OCI-LY7 (cell line): ENCODE measurements at regions not wholly inside any gene's neighbourhood (a gene's known extent, or its start where the extent isn't known, plus 50 kb on each side); places are given as distances from the start of the nearest gene placed in this dataset.

Experiments
- BruUV-seq: library from RNA; stranded (reverse); fragments of 400-500 nt; replicated peaks from 2 replicates; lab custom pipeline; 2021; lab: Mats Ljungman, UMichigan
- CTCF ChIA-PET: fragments of 300-600 bp; sonication (Branson Sonifier 250); formaldehyde crosslinking; loops from one replicate; lab custom pipeline; 2022; ENCODE audit warnings: antibody characterized with exemption; ENCODE audit not compliant: unreplicated experiment; lab: Charles Lee
- POLR2A ChIA-PET: fragments of 300-600 bp; sonication (Branson Sonifier 250); formaldehyde crosslinking; loops from one replicate; lab custom pipeline; 2022; ENCODE audit warnings: antibody characterized with exemption; lab: Charles Lee
- DNase-seq: peaks from one replicate; pipeline ENCODE4 v3.0.0-alpha.2; 2015; ENCODE audit warnings: low spot score
- H2AFZ ChIP-seq: fragments of 200-600 bp; sonication (generic), shearing (Covaris generic); 2 replicates; pipeline ENCODE4 v1.6.1; 2014; ENCODE audit warnings: mild to moderate bottlenecking, antibody characterized with exemption, low read length, moderate library complexity
- H3K27ac ChIP-seq: fragments of 200-600 bp; sonication (generic); 2 replicates; pipeline ENCODE4 v1.5.1; 2014; ENCODE audit warnings: mixed run types, low read depth, mild to moderate bottlenecking, moderate library complexity, low read length, inconsistent platforms; ENCODE audit not compliant: poor library complexity, severe bottlenecking
- H3K36me3 ChIP-seq: fragments of 200-600 bp; sonication (generic); 2 replicates; pipeline ENCODE4 v1.6.1; 2014; ENCODE audit warnings: mild to moderate bottlenecking, antibody characterized with exemption, low read length, moderate library complexity, mixed read lengths; ENCODE audit not compliant: insufficient read depth
- H3K4me1 ChIP-seq: fragments of 200-600 bp; sonication (generic); 2 replicates; pipeline ENCODE4 v1.5.1; 2014; ENCODE audit warnings: mild to moderate bottlenecking, low read length; ENCODE audit not compliant: insufficient read depth, poor library complexity, severe bottlenecking
- H3K4me2 ChIP-seq: fragments of 200-600 bp; sonication (generic); 2 replicates; pipeline ENCODE4 v1.6.1; 2014; ENCODE audit warnings: mild to moderate bottlenecking, low read length
- H3K4me3 ChIP-seq: fragments of 200-600 bp; sonication (generic); 2 replicates; pipeline ENCODE4 v1.5.1; 2014; ENCODE audit warnings: mild to moderate bottlenecking, low read depth, low read length; ENCODE audit not compliant: poor library complexity, severe bottlenecking
- H3K79me2 ChIP-seq: fragments of 200-600 bp; sonication (generic); 2 replicates; pipeline ENCODE4 v1.6.1; 2016; ENCODE audit warnings: low read depth, mild to moderate bottlenecking, low read length, moderate library complexity, mixed read lengths; ENCODE audit not compliant: insufficient read depth
- H3K9me2 ChIP-seq: fragments of 200-600 bp; sonication (generic); 2 replicates; pipeline ENCODE4 v1.6.1; 2016; ENCODE audit warnings: mild to moderate bottlenecking, low read length, mixed read lengths; ENCODE audit not compliant: insufficient read depth
- H3K9me3 ChIP-seq: fragments of 200-600 bp; sonication (generic); 2 replicates; pipeline ENCODE4 v1.6.1; 2014; ENCODE audit warnings: mild to moderate bottlenecking, mixed run types, low read length, mixed read lengths
- H4K20me1 ChIP-seq: fragments of 200-600 bp; sonication (generic); 2 replicates; pipeline ENCODE4 v1.6.1; 2014; ENCODE audit warnings: mild to moderate bottlenecking, antibody characterized with exemption, low read length, moderate library complexity, mixed read lengths; ENCODE audit not compliant: insufficient read depth
- CTCF ChIP-seq: fragments of 200-600 bp; sonication (generic); conservative IDR thresholded peaks from 2 replicates; pipeline ENCODE4 v1.5.1; 2014; ENCODE audit warnings: mild to moderate bottlenecking, antibody characterized with exemption, low read length, moderate library complexity, mixed read lengths
- EZH2phosphoT487 ChIP-seq: fragments of 200-600 bp; sonication (generic); IDR thresholded peaks from 2 replicates; pipeline ENCODE4 v1.6.1; 2018; ENCODE audit warnings: low read depth, borderline replicate concordance, mild to moderate bottlenecking, mixed run types, antibody characterized with exemption, low read length, moderate library complexity, mixed read lengths
- intact Hi-C: fragments of 100-400 bp; cut with micrococcal nuclease; formaldehyde crosslinking; loops from one replicate; pipeline ENCODE4 v1.10.0; 2022; ENCODE audit not compliant: unreplicated experiment

GRCh38 chr2:121818546-121818945, 63.1 kb downstream of the TSN start:
- intact Hi-C loops: loop anchor here (1.0 to 5.0 kb wide), 2 partner anchors 14 to 46 kb away; no protein-coding TSS in a partner anchor
- peaks cover 9% of the 10 kb centered on the region; the same call in 1 of the 2 replicates for H3K9me3 ChIP-seq
- no peak overlapping the region for H3K4me3 ChIP-seq
- peak; percentile 70 for DNase-seq
- H4K20me1 ChIP-seq: no peaks in the 10 kb centered on the region
- peak overlapping the region; percentile 55 for H3K27ac ChIP-seq
- ChIA-PET POLR2A (interaction anchor here (0.8 to 7.2 kb wide), 2 partner anchors 10 to 14 kb away, joined by 3 to 46 read pairs; no protein-coding TSS in a partner anchor), CTCF (no interaction called here)
- no peaks in the 10 kb centered on the region; the same call in 1 of the 2 replicates for H3K36me3 ChIP-seq
- peaks cover 66% of the 10 kb centered on the region for H3K4me1 ChIP-seq
- peak overlapping the region; percentile 80; the same call in 1 of the 2 replicates for H2AFZ ChIP-seq
- no peak for TF ChIP-seq CTCF
- TF ChIP-seq EZH2phosphoT487: no peak
- H3K79me2 ChIP-seq: no peaks in the 10 kb centered on the region
- H3K9me2 ChIP-seq: no peaks in the 10 kb centered on the region
- BruUV-seq: no TSS peak
- peak overlapping the region; percentile 60 for H3K4me2 ChIP-seq

- CTCF ChIA-PET: interaction anchor here (1.4 kb wide), 1 partner anchor 84 kb away, joined by 3 read pairs; no protein-coding TSS in a partner anchor
Measured at GRCh38 chr2:121819846-121820245, 64.4 kb downstream of the TSN start.

More at GRCh38 chr2:121819846-121820245, 64.4 kb downstream of the TSN start:
- peak overlapping the region; percentile 55 for H3K27ac ChIP-seq
- TF ChIP-seq CTCF: no peak
- no peak for TF ChIP-seq EZH2phosphoT487
- intact Hi-C loops: loop anchor here (5.0 kb wide), 1 partner anchor 48 kb away; no protein-coding TSS in a partner anchor
- POLR2A ChIA-PET: interaction anchor here (0.7 to 7.2 kb wide), 7 partner anchors 11 to 1628 kb away, joined by 3 to 46 read pairs (median 6); no protein-coding TSS in a partner anchor
- H4K20me1 ChIP-seq: no peaks in the 10 kb centered on the region
- H3K4me1 ChIP-seq: peaks cover 58% of the 10 kb centered on the region
- H3K79me2 ChIP-seq: no peaks in the 10 kb centered on the region
- no peaks in the 10 kb centered on the region; the same call in 1 of the 2 replicates for H3K36me3 ChIP-seq
- H3K9me3 ChIP-seq: peaks cover 9% of the 10 kb centered on the region; the same call in 1 of the 2 replicates
- H3K4me3 ChIP-seq: peak overlapping the region; percentile 34
- H3K9me2 ChIP-seq: no peaks in the 10 kb centered on the region
- peak overlapping the region; percentile 80 for H2AFZ ChIP-seq
- H3K4me2 ChIP-seq: peak overlapping the region; percentile 60
- BruUV-seq: no TSS peak
- DNase-seq: peak; percentile 83
